ENCODE measurements at regions not wholly inside any gene's neighbourhood (a gene's known extent, or its start where the extent isn't known, plus 50 kb on each side); places are given as distances from the start of the nearest gene placed in this dataset.

DNA sequence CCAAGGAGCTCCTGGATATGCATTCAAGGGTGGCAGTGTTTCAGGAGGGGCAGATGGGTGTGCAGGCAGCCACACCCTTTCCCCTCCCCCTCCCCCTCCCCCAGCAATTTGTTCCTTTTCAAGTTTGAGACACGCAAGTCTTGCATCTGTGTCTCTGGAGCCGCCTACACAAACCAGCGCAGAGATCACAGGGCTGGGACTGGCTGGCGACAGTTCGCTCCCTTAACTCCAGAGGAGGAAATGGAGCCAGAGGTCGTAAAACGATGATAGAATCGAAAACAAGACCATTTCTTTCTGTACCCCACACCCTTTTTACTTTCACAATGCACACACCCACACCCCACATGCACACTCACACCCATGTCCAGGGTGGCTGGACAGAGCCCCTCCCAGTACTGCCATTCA, 163.1 kb downstream of the LY86 start:
- H3K27ac ChIP-seq (ENCODE audit: low read depth, low read length) = no peak overlapping the region
- no peak overlapping the region for H3K4me3 ChIP-seq (ENCODE audit: low read depth, low read length)
- CTCF ChIA-PET = interaction anchor here (0.5 to 1.9 kb wide), 4 partner anchors 9 to 87 kb away, joined by 3 to 8 read pairs (median 3); no protein-coding TSS in a partner anchor
- TF ChIP-seq, protein P1, sequence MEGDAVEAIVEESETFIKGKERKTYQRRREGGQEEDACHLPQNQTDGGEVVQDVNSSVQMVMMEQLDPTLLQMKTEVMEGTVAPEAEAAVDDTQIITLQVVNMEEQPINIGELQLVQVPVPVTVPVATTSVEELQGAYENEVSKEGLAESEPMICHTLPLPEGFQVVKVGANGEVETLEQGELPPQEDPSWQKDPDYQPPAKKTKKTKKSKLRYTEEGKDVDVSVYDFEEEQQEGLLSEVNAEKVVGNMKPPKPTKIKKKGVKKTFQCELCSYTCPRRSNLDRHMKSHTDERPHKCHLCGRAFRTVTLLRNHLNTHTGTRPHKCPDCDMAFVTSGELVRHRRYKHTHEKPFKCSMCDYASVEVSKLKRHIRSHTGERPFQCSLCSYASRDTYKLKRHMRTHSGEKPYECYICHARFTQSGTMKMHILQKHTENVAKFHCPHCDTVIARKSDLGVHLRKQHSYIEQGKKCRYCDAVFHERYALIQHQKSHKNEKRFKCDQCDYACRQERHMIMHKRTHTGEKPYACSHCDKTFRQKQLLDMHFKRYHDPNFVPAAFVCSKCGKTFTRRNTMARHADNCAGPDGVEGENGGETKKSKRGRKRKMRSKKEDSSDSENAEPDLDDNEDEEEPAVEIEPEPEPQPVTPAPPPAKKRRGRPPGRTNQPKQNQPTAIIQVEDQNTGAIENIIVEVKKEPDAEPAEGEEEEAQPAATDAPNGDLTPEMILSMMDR (IDR thresholded peaks at IDR 0.05; ENCODE audit: low read depth, low read length) = no peak
- H3K27me3 ChIP-seq (ENCODE audit: control insufficient read depth, insufficient read depth, low read length) = no peaks in the 10 kb centered on the region
- DNase-seq (ENCODE audit: low read depth, low spot score) = no peak
- POLR2A ChIA-PET = no interaction called here
- no peaks in the 10 kb centered on the region for H3K9me3 ChIP-seq (ENCODE audit: control insufficient read depth, insufficient read depth, low read length)

DNA sequence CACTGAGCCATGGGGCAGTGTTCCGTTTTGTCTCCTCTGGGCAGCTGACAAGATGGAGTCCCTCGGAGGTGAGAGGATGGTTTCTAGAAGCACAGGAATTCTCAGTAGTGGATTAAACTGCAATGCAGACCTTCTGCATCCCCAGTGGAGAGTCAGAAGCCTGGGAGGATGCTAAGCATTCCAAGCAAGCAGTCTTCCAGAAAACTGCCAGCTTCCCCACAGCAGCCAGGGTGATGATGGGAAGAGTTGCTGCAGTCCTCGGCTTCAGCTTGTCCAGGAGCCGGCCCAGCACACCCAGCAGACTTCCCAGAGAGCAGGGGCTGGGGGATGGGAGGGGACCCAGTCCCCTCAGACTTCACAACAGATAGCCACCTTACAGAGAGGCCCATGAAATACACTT, 163.6 kb downstream of the LY86 start:
- peak; percentile 15 for DNase-seq (ENCODE audit: low read depth, low spot score)
- no peaks in the 10 kb centered on the region for H3K27me3 ChIP-seq (ENCODE audit: control insufficient read depth, insufficient read depth, low read length)
- POLR2A ChIA-PET = no interaction called here
- TF ChIP-seq, protein P1 (IDR thresholded peaks at IDR 0.05; ENCODE audit: low read depth, low read length) = no peak
- H3K4me3 ChIP-seq (ENCODE audit: low read depth, low read length) = no peak overlapping the region
- no peaks in the 10 kb centered on the region for H3K9me3 ChIP-seq (ENCODE audit: control insufficient read depth, insufficient read depth, low read length)
- CTCF ChIA-PET = interaction anchor here (0.5 to 1.0 kb wide), 3 partner anchors 9 to 87 kb away, joined by 3 read pairs; no protein-coding TSS in a partner anchor
- no peak overlapping the region for H3K27ac ChIP-seq (ENCODE audit: low read depth, low read length)

DNA sequence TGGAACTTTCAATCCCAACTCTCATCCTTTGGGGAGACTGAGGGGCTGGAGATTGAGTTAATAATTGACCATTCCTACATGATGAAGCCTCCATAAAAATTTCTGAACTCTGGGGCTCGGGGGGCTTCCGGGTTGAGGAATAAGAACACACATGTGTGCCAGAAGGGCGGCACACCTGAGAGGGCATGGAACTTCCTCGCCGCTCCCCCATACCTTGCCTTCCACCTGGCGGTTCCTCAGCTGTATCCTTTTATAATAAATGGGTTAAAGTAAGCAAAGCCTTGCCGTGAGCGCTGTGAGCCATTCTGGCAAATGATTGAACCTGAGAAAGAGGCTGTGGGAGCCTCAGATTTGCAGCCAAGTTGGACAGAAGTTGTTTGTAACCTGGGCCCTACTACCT, 164.8 kb downstream of the LY86 start:
- ChIA-PET POLR2A (no interaction called here), CTCF (no interaction called here)

DNA sequence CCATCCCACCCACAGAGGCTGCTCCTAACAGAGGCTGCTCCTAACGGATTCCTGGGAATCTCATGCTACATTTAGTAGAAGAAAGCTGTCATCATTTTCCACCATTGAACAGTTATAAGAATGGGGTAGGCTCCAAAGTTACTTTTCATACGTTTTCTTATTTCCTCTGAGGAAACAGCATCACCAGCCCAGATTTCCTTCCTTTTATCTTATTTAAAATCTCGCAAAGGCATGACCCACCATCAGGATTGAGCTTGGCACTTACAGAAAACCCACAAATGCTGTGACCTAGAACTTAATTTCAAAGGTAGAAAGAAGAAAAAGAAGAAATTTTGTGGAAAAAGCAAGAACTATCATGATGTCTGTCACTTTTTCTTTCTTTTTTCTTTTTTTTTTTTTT, 168.0 kb downstream of the LY86 start:
- no peaks in the 10 kb centered on the region for H3K27me3 ChIP-seq (ENCODE audit: control insufficient read depth, insufficient read depth, low read length)
- POLR2A ChIA-PET = no interaction called here
- TF ChIP-seq, protein P1 (IDR thresholded peaks at IDR 0.05; ENCODE audit: low read depth, low read length) = no peak
- DNase-seq (ENCODE audit: low read depth, low spot score) = no peak
- H3K9me3 ChIP-seq (ENCODE audit: control insufficient read depth, insufficient read depth, low read length) = no peaks in the 10 kb centered on the region
- H3K27ac ChIP-seq (ENCODE audit: low read depth, low read length) = no peak overlapping the region
- CTCF ChIA-PET = interaction anchor here (0.7 kb wide), 1 partner anchor 845 kb away, joined by 6 read pairs; no protein-coding TSS in a partner anchor
- H3K4me3 ChIP-seq (ENCODE audit: low read depth, low read length) = no peak overlapping the region

More for the DNA sequence above, 164.8 kb downstream of the LY86 start:
- no peak overlapping the region for H3K4me3 ChIP-seq (ENCODE audit: low read depth, low read length)
- H3K9me3 ChIP-seq (ENCODE audit: control insufficient read depth, insufficient read depth, low read length) = no peaks in the 10 kb centered on the region
- no peaks in the 10 kb centered on the region for H3K27me3 ChIP-seq (ENCODE audit: control insufficient read depth, insufficient read depth, low read length)
- DNase-seq (ENCODE audit: low read depth, low spot score) = no peak
- TF ChIP-seq, protein P1 (IDR thresholded peaks at IDR 0.05; ENCODE audit: low read depth, low read length) = no peak
- H3K27ac ChIP-seq (ENCODE audit: low read depth, low read length) = no peak overlapping the region

DNA sequence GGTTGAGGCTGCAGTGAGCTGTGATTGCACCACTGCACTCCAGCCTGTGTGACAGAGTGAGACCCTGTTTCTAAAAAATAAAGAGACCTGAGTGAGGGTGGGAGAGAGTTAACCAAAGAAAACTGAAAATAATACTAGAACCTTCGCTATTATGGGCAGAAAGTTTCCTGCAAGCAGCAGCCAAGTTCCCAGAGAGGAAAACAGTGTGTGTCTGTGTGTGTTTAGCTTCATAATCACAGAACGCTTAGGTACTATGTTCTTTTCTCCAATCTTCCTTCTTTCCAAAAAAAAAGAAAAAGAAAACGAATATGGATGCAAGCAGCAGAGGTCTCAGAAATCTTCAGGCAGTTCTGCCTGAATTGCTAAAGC, 170.0 kb downstream of the LY86 start:
- CTCF ChIA-PET = interaction anchor here (0.6 to 2.4 kb wide), 23 partner anchors 8 to 823 kb away, joined by 3 to 30 read pairs (median 5); no protein-coding TSS in a partner anchor
- TF ChIP-seq, protein P1 (IDR thresholded peaks at IDR 0.05; ENCODE audit: low read depth, low read length) = no peak
- Histone ChIP-seq H3K27me3 (ENCODE audit: control insufficient read depth, insufficient read depth, low read length) (no peaks in the 10 kb centered on the region), H3K4me3 (ENCODE audit: low read depth, low read length) (no peak overlapping the region), H3K27ac (ENCODE audit: low read depth, low read length) (no peak overlapping the region), H3K9me3 (ENCODE audit: control insufficient read depth, insufficient read depth, low read length) (no peaks in the 10 kb centered on the region; the same call in 1 of the 2 replicates)
- no peak for DNase-seq (ENCODE audit: low read depth, low spot score)
- POLR2A ChIA-PET = interaction anchor here (0.6 kb wide), 1 partner anchor 346 kb away, joined by 3 read pairs; no protein-coding TSS in a partner anchor
